ENCODE measurements at regions not wholly inside any gene's neighbourhood (a gene's known extent, or its start where the extent isn't known, plus 50 kb on each side); places are given as distances from the start of the nearest gene placed in this dataset.

DNA sequence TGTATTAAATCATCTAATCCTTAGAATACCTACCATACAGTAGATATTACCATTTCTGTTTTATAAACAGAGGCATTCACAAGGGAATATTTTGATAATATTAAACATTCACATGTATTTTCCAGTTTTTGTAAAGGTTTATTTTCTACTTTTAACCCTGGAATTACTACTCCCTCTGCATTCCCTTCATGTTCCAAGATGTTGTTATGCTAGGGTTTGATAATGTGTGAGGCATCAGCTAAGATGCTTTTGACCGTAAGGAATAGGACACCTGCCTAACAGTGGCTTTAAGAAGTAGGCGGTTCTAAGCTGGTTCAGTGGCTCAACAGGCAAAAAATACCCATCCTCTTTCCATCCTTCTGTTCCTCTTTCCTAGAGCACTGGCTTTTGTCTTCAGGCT is 131.9 kb upstream of the USP24 start:
- no peak for DNase-seq (ENCODE audit: low spot score)
- in situ Hi-C loops (cut with MboI; ENCODE audit: low pct_unique_long_range_greater_than_20kb, low sequenced_read_pairs, unreplicated experiment): no loop called here
- TF ChIP-seq, protein P1, sequence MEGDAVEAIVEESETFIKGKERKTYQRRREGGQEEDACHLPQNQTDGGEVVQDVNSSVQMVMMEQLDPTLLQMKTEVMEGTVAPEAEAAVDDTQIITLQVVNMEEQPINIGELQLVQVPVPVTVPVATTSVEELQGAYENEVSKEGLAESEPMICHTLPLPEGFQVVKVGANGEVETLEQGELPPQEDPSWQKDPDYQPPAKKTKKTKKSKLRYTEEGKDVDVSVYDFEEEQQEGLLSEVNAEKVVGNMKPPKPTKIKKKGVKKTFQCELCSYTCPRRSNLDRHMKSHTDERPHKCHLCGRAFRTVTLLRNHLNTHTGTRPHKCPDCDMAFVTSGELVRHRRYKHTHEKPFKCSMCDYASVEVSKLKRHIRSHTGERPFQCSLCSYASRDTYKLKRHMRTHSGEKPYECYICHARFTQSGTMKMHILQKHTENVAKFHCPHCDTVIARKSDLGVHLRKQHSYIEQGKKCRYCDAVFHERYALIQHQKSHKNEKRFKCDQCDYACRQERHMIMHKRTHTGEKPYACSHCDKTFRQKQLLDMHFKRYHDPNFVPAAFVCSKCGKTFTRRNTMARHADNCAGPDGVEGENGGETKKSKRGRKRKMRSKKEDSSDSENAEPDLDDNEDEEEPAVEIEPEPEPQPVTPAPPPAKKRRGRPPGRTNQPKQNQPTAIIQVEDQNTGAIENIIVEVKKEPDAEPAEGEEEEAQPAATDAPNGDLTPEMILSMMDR (IDR thresholded peaks at IDR 0.05; ENCODE audit: extremely low read depth, insufficient read depth, missing control alignments): no peak

DNA sequence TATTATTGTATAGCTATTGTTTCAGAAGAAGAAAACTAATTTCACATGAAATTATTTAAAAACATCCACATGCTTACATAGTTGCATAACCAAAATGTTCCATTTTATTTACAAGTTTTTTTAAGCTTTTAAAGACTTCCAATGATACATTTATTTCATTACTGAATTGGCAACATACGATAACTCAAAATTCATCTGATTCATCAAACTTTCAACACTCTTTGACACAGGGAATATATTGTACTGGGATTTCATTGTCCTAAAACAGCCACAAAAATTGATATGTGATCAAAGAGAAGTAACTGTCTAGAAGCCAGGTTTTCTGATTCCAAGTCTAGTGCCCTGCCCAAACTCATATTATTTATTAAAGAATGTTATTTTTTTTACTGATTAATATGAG is 131.4 kb upstream of the USP24 start:
- DNase-seq (ENCODE audit: low spot score): no peak
- in situ Hi-C loops (cut with MboI; ENCODE audit: low pct_unique_long_range_greater_than_20kb, low sequenced_read_pairs, unreplicated experiment): no loop called here
- TF ChIP-seq, protein P1 (IDR thresholded peaks at IDR 0.05; ENCODE audit: extremely low read depth, insufficient read depth, missing control alignments): no peak

DNA sequence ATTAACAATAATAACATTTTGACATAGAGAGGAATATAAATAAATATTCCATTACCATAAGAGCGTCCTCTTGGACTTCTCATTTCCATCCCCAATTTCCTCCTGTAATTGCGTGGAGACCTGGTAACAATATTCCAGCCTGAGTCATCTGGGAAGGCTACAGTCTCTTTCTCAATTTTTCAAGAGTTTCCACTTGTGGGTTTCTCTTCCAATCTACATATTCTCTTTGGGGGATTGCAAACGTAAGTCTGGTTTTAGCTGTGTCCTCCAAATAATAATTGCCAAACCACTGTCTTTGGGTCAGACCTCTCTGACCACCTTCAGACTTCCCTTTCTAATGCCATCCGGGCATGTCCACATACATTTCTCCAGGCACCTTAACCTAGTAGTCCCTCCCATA is 124.5 kb upstream of the USP24 start:
- in situ Hi-C loops (cut with MboI; ENCODE audit: low pct_unique_long_range_greater_than_20kb, low sequenced_read_pairs, unreplicated experiment): no loop called here
- DNase-seq (ENCODE audit: low spot score): no peak
- TF ChIP-seq, protein P1 (IDR thresholded peaks at IDR 0.05; ENCODE audit: extremely low read depth, insufficient read depth, missing control alignments): no peak

DNA sequence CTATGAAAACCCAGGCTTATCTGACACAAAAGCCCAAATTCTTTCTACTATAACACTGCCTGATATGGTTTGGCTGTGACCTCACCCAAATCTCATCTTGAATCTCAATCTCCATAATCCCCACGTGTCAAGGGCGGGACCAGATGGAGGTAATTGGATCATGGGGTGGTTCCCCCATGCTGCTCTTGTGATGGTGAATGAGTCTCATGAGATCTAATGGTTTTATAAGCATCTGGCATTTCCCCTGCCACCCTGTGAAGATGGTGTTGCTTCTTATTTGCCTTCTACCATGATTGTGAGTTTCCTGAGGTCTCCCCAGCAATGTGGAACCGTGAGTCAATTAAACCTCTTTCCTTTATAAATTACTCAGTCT is 123.3 kb upstream of the USP24 start:
- in situ Hi-C loops (cut with MboI; ENCODE audit: low pct_unique_long_range_greater_than_20kb, low sequenced_read_pairs, unreplicated experiment): no loop called here
- TF ChIP-seq, protein P1 (IDR thresholded peaks at IDR 0.05; ENCODE audit: extremely low read depth, insufficient read depth, missing control alignments): no peak
- no peak for DNase-seq (ENCODE audit: low spot score)

DNA sequence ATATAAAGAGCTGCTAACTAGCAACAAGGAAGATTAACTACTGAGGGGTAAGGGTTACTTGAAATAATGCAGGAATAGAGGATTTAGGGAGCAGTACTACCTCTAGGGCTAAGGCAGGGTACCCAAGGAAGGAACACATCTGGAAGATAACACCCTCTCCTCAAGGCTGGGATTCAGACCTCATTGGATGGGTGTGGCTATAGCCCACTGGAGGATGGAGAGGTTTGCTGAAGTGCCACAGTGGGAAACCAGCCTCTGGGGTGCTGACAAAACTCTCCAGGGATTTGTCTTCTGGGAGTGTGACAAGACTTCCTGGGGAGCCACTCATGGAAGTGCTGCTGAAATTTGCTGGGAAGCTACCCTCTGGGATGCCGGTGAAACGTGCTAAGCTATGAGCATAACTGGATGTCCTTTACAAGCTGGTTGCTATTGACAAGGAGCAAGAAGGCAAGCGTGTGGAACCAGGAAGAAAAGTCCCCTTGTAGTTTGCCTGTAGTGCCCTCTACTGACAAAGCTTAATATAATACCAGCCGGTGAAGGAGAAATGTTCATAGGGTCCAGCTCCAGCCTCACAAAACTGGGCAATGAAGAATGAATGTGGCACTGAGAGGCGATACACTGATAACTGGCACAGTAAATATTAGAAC is 122.8 kb upstream of the USP24 start:
- peak; percentile 65 for DNase-seq (ENCODE audit: low spot score)
- TF ChIP-seq, protein P1 (IDR thresholded peaks at IDR 0.05; ENCODE audit: extremely low read depth, insufficient read depth, missing control alignments): peak; percentile 60
- in situ Hi-C loops (cut with MboI; ENCODE audit: low pct_unique_long_range_greater_than_20kb, low sequenced_read_pairs, unreplicated experiment): no loop called here

DNA sequence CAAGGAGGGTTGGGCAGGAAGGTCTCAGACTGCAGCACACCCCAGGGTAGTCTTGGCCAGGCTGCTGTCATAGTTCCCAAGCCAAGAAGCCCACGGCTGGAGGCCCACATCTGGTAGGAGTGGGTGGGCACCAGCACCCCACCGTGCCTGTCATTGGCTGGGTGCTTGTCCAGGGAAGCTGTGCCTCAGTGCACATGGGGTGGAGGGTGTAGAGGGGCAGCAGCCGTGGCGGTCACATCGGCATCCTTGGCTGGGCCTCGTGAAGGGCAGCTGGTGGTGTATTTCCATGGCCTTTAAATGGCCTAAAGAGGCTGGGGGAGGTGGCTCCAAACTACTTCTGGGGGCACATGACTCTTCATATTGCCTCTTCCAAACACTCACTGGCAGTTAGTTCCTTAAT is 119.6 kb upstream of the USP24 start:
- TF ChIP-seq, protein P1 (IDR thresholded peaks at IDR 0.05; ENCODE audit: extremely low read depth, insufficient read depth, missing control alignments): no peak
- DNase-seq (ENCODE audit: low spot score): no peak
- in situ Hi-C loops (cut with MboI; ENCODE audit: low pct_unique_long_range_greater_than_20kb, low sequenced_read_pairs, unreplicated experiment): no loop called here
